GM12878 (cell line): ENCODE measurements at regions not wholly inside any gene's neighbourhood (a gene's known extent, or its start where the extent isn't known, plus 50 kb on each side); places are given as distances from the start of the nearest gene placed in this dataset.

Source experiments
- CTCF ChIP-seq, 3 experiments: IDR thresholded peaks in 2 of 3; conservative IDR thresholded peaks in 1 of 3; 2 replicates each; pipeline ENCODE4 v1.5.1; 2011; ENCODE audit warnings: low read depth in 3 of 3, low read length in 3 of 3, mild to moderate bottlenecking in 3 of 3, control low read depth in 2 of 3, moderate library complexity in 2 of 3, inconsistent platforms in 1 of 3, mixed read lengths in 1 of 3; ENCODE audit not compliant: control insufficient read depth in 2 of 3, insufficient read depth in 1 of 3; ENCODE audit errors: extremely low read depth in 1 of 3
- E2F4 ChIP-seq: IDR thresholded peaks from 2 replicates; pipeline ENCODE4 v1.6.1; 2012; ENCODE audit warnings: low read depth, low read length, improper control_type of control experiment
- ELK1 ChIP-seq: IDR thresholded peaks from 2 replicates; pipeline ENCODE4 v1.6.1; 2012; ENCODE audit warnings: low read depth, low read length, improper control_type of control experiment
- NKRF ChIP-seq: fragments of 450-650 bp; conservative IDR thresholded peaks from 2 replicates; pipeline ENCODE4 v1.6.1; 2017; ENCODE audit warnings: mild to moderate bottlenecking, moderate library complexity
- PBX3 ChIP-seq: IDR thresholded peaks from 2 replicates; pipeline ENCODE4 v1.6.1; 2011; ENCODE audit warnings: mild to moderate bottlenecking, low read depth, low read length, moderate library complexity; ENCODE audit not compliant: insufficient replicate concordance
- POU2F2 ChIP-seq: IDR thresholded peaks from 3 replicates; pipeline ENCODE4 v1.6.1; 2011; ENCODE audit warnings: low read depth, mild to moderate bottlenecking, low read length, borderline replicate concordance
- PRDM15 ChIP-seq: fragments of 450-650 bp; formaldehyde crosslinking; IDR thresholded peaks from 2 replicates; pipeline ENCODE4 v1.4.0; 2020; ENCODE audit warnings: mild to moderate bottlenecking, moderate library complexity
- USF1 ChIP-seq: IDR thresholded peaks from 2 replicates; pipeline ENCODE4 v1.6.1; 2011; ENCODE audit warnings: borderline replicate concordance, low read depth, mild to moderate bottlenecking, moderate library complexity, mixed read lengths, low read length; ENCODE audit not compliant: insufficient read depth; ENCODE audit errors: extremely low read length
- ZBTB4 ChIP-seq: fragments of 450-650 bp; formaldehyde crosslinking; IDR thresholded peaks from 2 replicates; pipeline ENCODE4 v1.4.0; 2022; ENCODE audit warnings: mild to moderate bottlenecking, moderate library complexity

- TF ChIP-seq ZBTB4 (CRISPR knock-in tag) = no peak
- TF ChIP-seq POU2F2 = no peak
- TF ChIP-seq USF1 = no peak
- no peak for TF ChIP-seq PRDM15 (CRISPR knock-in tag)
- TF ChIP-seq E2F4 = no peak
- TF ChIP-seq CTCF (IDR thresholded peaks at IDR 0.05 in 2 of 3, conservative IDR thresholded peaks at IDR 0.05 in 1 of 3; ENCODE audit: control insufficient read depth in 2 of 3, extremely low read depth in 1 of 3, insufficient read depth in 1 of 3, low read depth in 3 of 3, low read length in 3 of 3) = no peak
- TF ChIP-seq PBX3 = no peak
- TF ChIP-seq ELK1 = no peak
- no peak for TF ChIP-seq NKRF
Measured at GRCh38 chrX:576904-577560, 53.6 kb upstream of the SHOX start.
